ENCODE measurements at regions not wholly inside any gene's neighbourhood (a gene's known extent, or its start where the extent isn't known, plus 50 kb on each side); places are given as distances from the start of the nearest gene placed in this dataset.

GRCh38 chr10:78337016-78337415 lies 303.4 kb downstream of the RPS24 start:
- peak in 3 of 5 donors; percentile 6 to 17 (median 10) for DNase-seq
- H3K4me3 ChIP-seq = no peak overlapping the region
- no peak overlapping the region for H3K27ac ChIP-seq
- no peaks in the 10 kb centered on the region for H3K36me3 ChIP-seq
- H3K9me3 ChIP-seq = no peaks in the 10 kb centered on the region
- TF ChIP-seq EP300 (IDR thresholded peaks at IDR 0.05) (no peak), POLR2A (IDR thresholded peaks at IDR 0.05) (no peak)
- TF ChIP-seq, protein P1, sequence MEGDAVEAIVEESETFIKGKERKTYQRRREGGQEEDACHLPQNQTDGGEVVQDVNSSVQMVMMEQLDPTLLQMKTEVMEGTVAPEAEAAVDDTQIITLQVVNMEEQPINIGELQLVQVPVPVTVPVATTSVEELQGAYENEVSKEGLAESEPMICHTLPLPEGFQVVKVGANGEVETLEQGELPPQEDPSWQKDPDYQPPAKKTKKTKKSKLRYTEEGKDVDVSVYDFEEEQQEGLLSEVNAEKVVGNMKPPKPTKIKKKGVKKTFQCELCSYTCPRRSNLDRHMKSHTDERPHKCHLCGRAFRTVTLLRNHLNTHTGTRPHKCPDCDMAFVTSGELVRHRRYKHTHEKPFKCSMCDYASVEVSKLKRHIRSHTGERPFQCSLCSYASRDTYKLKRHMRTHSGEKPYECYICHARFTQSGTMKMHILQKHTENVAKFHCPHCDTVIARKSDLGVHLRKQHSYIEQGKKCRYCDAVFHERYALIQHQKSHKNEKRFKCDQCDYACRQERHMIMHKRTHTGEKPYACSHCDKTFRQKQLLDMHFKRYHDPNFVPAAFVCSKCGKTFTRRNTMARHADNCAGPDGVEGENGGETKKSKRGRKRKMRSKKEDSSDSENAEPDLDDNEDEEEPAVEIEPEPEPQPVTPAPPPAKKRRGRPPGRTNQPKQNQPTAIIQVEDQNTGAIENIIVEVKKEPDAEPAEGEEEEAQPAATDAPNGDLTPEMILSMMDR (IDR thresholded peaks at IDR 0.05) = no peak
- WGBS, 3 donors = 71 to 96% (median 81%) methylated on average over 4 of the region's 4 CpGs
- peaks cover 10% of the 10 kb centered on the region for H3K4me1 ChIP-seq (ENCODE audit: insufficient read depth)
- intact Hi-C loops (cut with DNase I) = no loop called here
- H3K27me3 ChIP-seq = no peaks in the 10 kb centered on the region

DNA sequence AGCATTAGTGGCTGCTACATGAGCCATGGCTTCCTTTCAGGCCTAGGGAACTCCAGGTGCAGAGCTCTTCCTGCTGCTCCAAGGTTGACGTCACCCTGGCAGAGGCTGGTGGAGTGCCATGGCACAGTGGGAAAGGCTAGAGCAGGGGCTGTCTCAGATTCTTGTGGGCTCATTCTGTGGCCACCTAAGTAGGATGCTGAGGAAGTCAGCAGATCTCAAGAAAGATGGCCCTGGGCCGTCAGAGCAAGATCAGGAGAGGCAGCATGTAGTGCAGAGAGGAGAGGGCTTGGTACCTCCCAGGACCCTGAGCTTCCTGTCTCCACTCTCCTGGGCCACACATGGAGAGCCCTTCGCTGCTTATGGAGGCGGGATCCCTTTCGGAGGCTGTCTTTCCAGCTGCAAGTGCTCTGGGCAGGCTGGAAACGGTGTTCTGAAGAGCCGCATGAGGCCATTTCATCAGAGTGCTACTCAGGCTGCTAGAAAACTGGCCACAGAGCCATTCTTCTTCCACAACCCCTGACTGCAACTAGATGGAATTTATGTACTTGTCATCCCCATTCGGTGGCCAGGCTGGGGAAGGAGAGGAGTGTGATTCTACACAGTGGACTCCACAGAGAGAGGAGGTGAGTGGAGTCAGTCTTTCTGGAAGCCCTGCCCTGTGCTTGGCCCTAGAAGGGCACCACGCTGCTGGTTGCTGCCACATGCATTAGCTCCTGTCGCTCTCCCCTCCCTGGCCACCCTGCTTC lies 304.2 kb downstream of the RPS24 start:
- H3K4me1 ChIP-seq (ENCODE audit: insufficient read depth) = peaks cover 10% of the 10 kb centered on the region
- DNase-seq = peak in 3 of 5 donors; percentile 4 to 28 (median 11)
- no peaks in the 10 kb centered on the region for H3K9me3 ChIP-seq
- H3K27ac ChIP-seq = no peak overlapping the region
- intact Hi-C loops (cut with DNase I) = no loop called here
- H3K27me3 ChIP-seq = no peaks in the 10 kb centered on the region
- H3K4me3 ChIP-seq = no peak overlapping the region
- WGBS, 3 donors = 93 to 96% (median 94%) methylated on average over 10 of the region's 10 CpGs
- no peaks in the 10 kb centered on the region for H3K36me3 ChIP-seq
- TF ChIP-seq EP300 (IDR thresholded peaks at IDR 0.05) (no peak), POLR2A (IDR thresholded peaks at IDR 0.05) (no peak)
- TF ChIP-seq, protein P1 (IDR thresholded peaks at IDR 0.05) = no peak

- no peak for TF ChIP-seq EP300 (IDR thresholded peaks at IDR 0.05)
- TF ChIP-seq POLR2A (IDR thresholded peaks at IDR 0.05) = no peak
- TF ChIP-seq, protein P1 (IDR thresholded peaks at IDR 0.05) = no peak
- H3K27ac ChIP-seq = no peak overlapping the region
- intact Hi-C loops (cut with DNase I) = no loop called here
- peaks cover 10% of the 10 kb centered on the region for H3K4me1 ChIP-seq (ENCODE audit: insufficient read depth)
- DNase-seq = peak in 3 of 5 donors; percentile 0 to 8 (median 7)
- H3K4me3 ChIP-seq = no peak overlapping the region
- no peaks in the 10 kb centered on the region for H3K27me3 ChIP-seq
- H3K9me3 ChIP-seq = no peaks in the 10 kb centered on the region
- no peaks in the 10 kb centered on the region for H3K36me3 ChIP-seq
- 83 to 90% (median 90%) methylated on average over 4 of the region's 4 CpGs for WGBS, 3 donors
Measured at GRCh38 chr10:78338717-78339116, 305.1 kb downstream of the RPS24 start.

DNA sequence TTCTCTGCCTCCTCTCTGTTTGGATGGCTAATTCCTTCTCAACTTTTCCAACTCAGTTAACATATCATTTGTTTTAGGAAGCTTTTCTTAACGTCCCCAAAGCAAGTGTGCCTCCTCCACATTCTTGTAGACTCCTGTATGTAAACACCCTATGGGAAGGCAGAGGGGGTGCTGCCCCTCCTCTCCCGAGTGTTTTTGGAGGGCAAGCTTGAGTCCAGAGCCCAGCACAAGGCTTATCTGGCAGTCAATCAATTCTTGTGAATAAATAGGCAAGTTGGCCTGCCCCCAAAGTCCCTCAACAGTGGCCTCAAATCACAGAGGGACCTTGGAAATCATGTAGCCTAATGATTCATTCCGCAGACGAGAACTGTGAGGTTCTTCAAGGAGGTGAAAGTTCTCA lies 305.6 kb downstream of the RPS24 start:
- Histone ChIP-seq H3K9me3 (no peaks in the 10 kb centered on the region), H3K4me3 (no peak overlapping the region), H3K4me1 (ENCODE audit: insufficient read depth) (peaks cover 10% of the 10 kb centered on the region), H3K27me3 (no peaks in the 10 kb centered on the region), H3K27ac (no peak overlapping the region), H3K36me3 (no peaks in the 10 kb centered on the region)
- WGBS, 3 donors = 15 to 21% (median 18%) methylated on average over 4 of the region's 4 CpGs
- TF ChIP-seq EP300 (IDR thresholded peaks at IDR 0.05) (no peak), POLR2A (IDR thresholded peaks at IDR 0.05) (no peak)
- TF ChIP-seq, protein P1 (IDR thresholded peaks at IDR 0.05) = no peak
- intact Hi-C loops (cut with DNase I) = no loop called here
- peak in 3 of 5 donors; percentile 6 to 26 (median 10) for DNase-seq
